Trophoblast cell (in vitro differentiated cells and primary cell): ENCODE measurements at regions not wholly inside any gene's neighbourhood (a gene's known extent, or its start where the extent isn't known, plus 50 kb on each side); places are given as distances from the start of the nearest gene placed in this dataset.

ENCODE experiments used
- DNase-seq, 2 donors: peaks; one replicate each; pipeline ENCODE4 v3.0.0-alpha.2; 2016
- H2AFZ ChIP-seq: 2 replicates; pipeline ENCODE4 v1.6.1; 2013; ENCODE audit warnings: low read length, moderate library complexity, mild to moderate bottlenecking; ENCODE audit not compliant: insufficient read depth, poor library complexity
- H2AK5ac ChIP-seq: 2 replicates; pipeline ENCODE4 v1.6.1; 2013; ENCODE audit warnings: mild to moderate bottlenecking, low read length
- H2BK120ac ChIP-seq: 2 replicates; pipeline ENCODE4 v1.6.1; 2013; ENCODE audit warnings: low read length, mild to moderate bottlenecking, moderate library complexity; ENCODE audit not compliant: insufficient read depth, poor library complexity
- H2BK12ac ChIP-seq: 2 replicates; pipeline ENCODE4 v1.6.1; 2013; ENCODE audit warnings: mild to moderate bottlenecking, low read length, moderate library complexity
- H2BK5ac ChIP-seq: 2 replicates; pipeline ENCODE4 v1.6.1; 2013; ENCODE audit warnings: low read length, low read depth, moderate library complexity, mild to moderate bottlenecking; ENCODE audit not compliant: poor library complexity
- H3K14ac ChIP-seq: 2 replicates; pipeline ENCODE4 v1.6.1; 2013; ENCODE audit warnings: mild to moderate bottlenecking, low read length
- H3K18ac ChIP-seq: 2 replicates; pipeline ENCODE4 v1.6.1; 2013; ENCODE audit warnings: mild to moderate bottlenecking, low read length
- H3K23ac ChIP-seq: 2 replicates; pipeline ENCODE4 v1.6.1; 2013; ENCODE audit warnings: low read length
- H3K27ac ChIP-seq: 2 replicates; pipeline ENCODE4 v1.5.1; 2013; ENCODE audit warnings: low read depth, mild to moderate bottlenecking, inconsistent platforms, low read length, moderate library complexity
- H3K27me3 ChIP-seq: 2 replicates; pipeline ENCODE4 v1.6.1; 2013; ENCODE audit warnings: inconsistent platforms, mild to moderate bottlenecking, low read length, moderate library complexity; ENCODE audit not compliant: insufficient read depth
- H3K36me3 ChIP-seq, 2 experiments: 1 replicate in 1 of 2; 2 replicates in 1 of 2; pipeline ENCODE4 v1.6.1; 2013; ENCODE audit warnings: low read length in 2 of 2, mild to moderate bottlenecking in 2 of 2, moderate library complexity in 1 of 2; ENCODE audit not compliant: insufficient read depth in 2 of 2, control insufficient read depth in 1 of 2
- H3K4ac ChIP-seq: 2 replicates; pipeline ENCODE4 v1.6.1; 2013; ENCODE audit warnings: low read depth, mild to moderate bottlenecking, low read length, moderate library complexity
- H3K4me1 ChIP-seq, 2 experiments: 1 replicate in 1 of 2; 2 replicates in 1 of 2; pipeline ENCODE4 v1.6.1; 2013; ENCODE audit warnings: low read length in 2 of 2, mild to moderate bottlenecking in 2 of 2, moderate library complexity in 1 of 2; ENCODE audit not compliant: insufficient read depth in 2 of 2, control insufficient read depth in 1 of 2
- H3K4me2 ChIP-seq: 2 replicates; pipeline ENCODE4 v1.6.1; 2013; ENCODE audit warnings: inconsistent platforms, mild to moderate bottlenecking, low read length, moderate library complexity
- H3K4me3 ChIP-seq: 2 replicates; pipeline ENCODE4 v1.5.1; 2013; ENCODE audit warnings: mild to moderate bottlenecking, low read depth, low read length, inconsistent platforms
- H3K79me1 ChIP-seq: one replicate; pipeline ENCODE4 v1.6.1; 2013; ENCODE audit warnings: low read length
- H3K79me2 ChIP-seq: 2 replicates; pipeline ENCODE4 v1.6.1; 2013; ENCODE audit warnings: low read length, mild to moderate bottlenecking; ENCODE audit not compliant: control insufficient read depth, insufficient read depth, poor library complexity
- H3K9ac ChIP-seq: 2 replicates; pipeline ENCODE4 v1.6.1; 2013; ENCODE audit warnings: mild to moderate bottlenecking, low read length
- H3K9me3 ChIP-seq: 2 replicates; pipeline ENCODE4 v1.6.1; 2013; ENCODE audit warnings: low read depth, mild to moderate bottlenecking, control low read depth, inconsistent platforms, low read length; ENCODE audit not compliant: insufficient read depth
- H4K12ac ChIP-seq: 2 replicates; pipeline ENCODE4 v1.6.1; 2013; ENCODE audit warnings: low read depth, mild to moderate bottlenecking, low read length, moderate library complexity
- H4K8ac ChIP-seq: 2 replicates; pipeline ENCODE4 v1.6.1; 2013; ENCODE audit warnings: low read depth, mild to moderate bottlenecking, low read length, moderate library complexity
- H4K91ac ChIP-seq: one replicate; pipeline ENCODE4 v1.6.1; 2013; ENCODE audit warnings: low read depth, mild to moderate bottlenecking, low read length, moderate library complexity
- WGBS: extraction: QIAGEN DNeasy Blood & Tissue Kit; methylation state at CpG from one replicate; pipeline ENCODE4 v1.1.7; 2013; ENCODE audit warnings: missing lambda C conversion rate; ENCODE audit not compliant: insufficient read length, insufficient coverage; ENCODE audit errors: extremely low coverage; 5-methylcytosine and 5-hydroxymethylcytosine counted together

GRCh38 chr19:29370276-29370675 is 155.5 kb upstream of the VSTM2B start:
- Histone ChIP-seq H3K4me3 (no peak overlapping the region), H2AK5ac (no peak overlapping the region), H2BK120ac (no peak overlapping the region), H3K79me2 (no peaks in the 10 kb centered on the region), H3K27me3 (no peaks in the 10 kb centered on the region), H3K36me3 (no peaks in the 10 kb centered on the region), H3K79me1 (no peaks in the 10 kb centered on the region), H3K9ac (no peak overlapping the region), H2BK12ac (no peak overlapping the region), H2AFZ (no peak overlapping the region), H3K27ac (no peak overlapping the region), H3K14ac (no peak overlapping the region), H3K18ac (no peak overlapping the region), H4K8ac (no peak overlapping the region), H2BK5ac (no peak overlapping the region), H4K91ac (no peak overlapping the region), H3K4ac (no peak overlapping the region), H3K4me2 (no peak overlapping the region), H3K4me1 (peaks cover 4 to 6% of the 10 kb centered on the region in 2 experiments), H3K9me3 (no peaks in the 10 kb centered on the region), H3K23ac (no peak overlapping the region), H4K12ac (no peak overlapping the region)
- DNase-seq, result no peak
- WGBS, result no CpG with 5 or more reads among the region's 9 CpGs

DNA sequence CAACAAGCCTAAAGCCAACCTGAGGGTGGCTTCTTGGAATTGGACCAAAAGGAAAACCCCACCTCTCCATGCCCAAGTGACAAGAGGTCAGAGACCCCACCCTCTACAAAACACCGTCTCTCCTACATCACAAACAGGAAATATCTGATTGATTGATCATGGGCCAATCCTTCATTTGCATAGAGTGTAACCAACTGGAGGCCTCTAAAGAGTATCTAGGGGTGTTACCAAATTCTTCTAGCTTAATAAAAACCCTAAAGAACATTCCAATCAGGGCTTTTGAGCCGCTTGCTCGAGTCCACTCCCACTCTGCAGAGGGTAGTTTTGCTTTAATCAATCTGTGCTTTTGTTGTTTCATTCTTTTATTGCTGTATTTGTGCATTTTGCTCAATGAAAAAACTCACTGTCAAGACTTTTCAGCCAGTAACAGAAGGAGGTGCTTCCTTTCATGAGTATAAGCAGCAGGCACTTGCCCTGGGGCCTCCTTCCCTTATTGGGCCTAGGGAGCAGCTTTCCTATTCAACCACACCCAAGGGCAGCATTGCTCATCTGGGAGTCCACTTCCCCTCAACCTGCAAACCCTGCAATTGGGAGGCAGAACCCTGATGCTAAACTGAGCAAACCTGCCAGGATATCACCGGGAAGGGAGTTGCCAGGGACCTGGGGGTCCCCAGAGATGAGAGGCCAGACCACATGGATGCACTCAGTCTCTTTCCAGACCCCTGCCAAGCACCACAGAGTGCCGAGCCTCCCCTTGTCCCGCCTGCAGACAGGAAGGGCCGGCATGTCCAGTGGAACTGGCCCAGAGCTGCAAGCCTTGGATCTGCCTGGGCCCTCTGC is 154.3 kb upstream of the VSTM2B start:
- no peak for DNase-seq
- Histone ChIP-seq H3K9ac (no peak overlapping the region), H4K12ac (no peak overlapping the region), H2AFZ (no peak overlapping the region), H4K8ac (no peak overlapping the region), H2BK12ac (no peak overlapping the region), H3K27ac (no peak overlapping the region), H4K91ac (no peak overlapping the region), H3K79me2 (no peaks in the 10 kb centered on the region), H2BK5ac (no peak overlapping the region), H2AK5ac (no peak overlapping the region), H3K4me2 (no peak overlapping the region), H3K36me3 (no peaks in the 10 kb centered on the region), H2BK120ac (no peak overlapping the region), H3K4ac (no peak overlapping the region), H3K23ac (no peak overlapping the region), H3K27me3 (no peaks in the 10 kb centered on the region), H3K14ac (no peak overlapping the region), H3K9me3 (no peaks in the 10 kb centered on the region), H3K4me1 (peaks cover 4 to 6% of the 10 kb centered on the region in 2 experiments), H3K4me3 (no peak overlapping the region), H3K18ac (no peak overlapping the region), H3K79me1 (no peaks in the 10 kb centered on the region)
- no CpG with 5 or more reads among the region's 7 CpGs for WGBS

- no peak overlapping the region for H2BK5ac ChIP-seq
- H2BK120ac ChIP-seq, result no peak overlapping the region
- no peak overlapping the region for H3K4me2 ChIP-seq
- no peak overlapping the region for H2BK12ac ChIP-seq
- H2AK5ac ChIP-seq, result no peak overlapping the region
- no peak overlapping the region for H3K14ac ChIP-seq
- H4K12ac ChIP-seq, result no peak overlapping the region
- no peak overlapping the region for H2AFZ ChIP-seq
- no peak for DNase-seq
- H3K4me1 ChIP-seq, result peaks cover 4 to 6% of the 10 kb centered on the region in 2 experiments
- H3K36me3 ChIP-seq, result no peaks in the 10 kb centered on the region
- no peak overlapping the region for H3K27ac ChIP-seq
- no peak overlapping the region for H4K8ac ChIP-seq
- WGBS, result no CpG with 5 or more reads among the region's 5 CpGs
- H3K9ac ChIP-seq, result no peak overlapping the region
- no peaks in the 10 kb centered on the region for H3K79me2 ChIP-seq
- H4K91ac ChIP-seq, result no peak overlapping the region
- no peaks in the 10 kb centered on the region for H3K9me3 ChIP-seq
- H3K4me3 ChIP-seq, result no peak overlapping the region
- no peak overlapping the region for H3K23ac ChIP-seq
- no peaks in the 10 kb centered on the region for H3K79me1 ChIP-seq
- H3K18ac ChIP-seq, result no peak overlapping the region
- no peak overlapping the region for H3K4ac ChIP-seq
- H3K27me3 ChIP-seq, result no peaks in the 10 kb centered on the region
Measured at GRCh38 chr19:29372091-29372415, 153.7 kb upstream of the VSTM2B start.

GRCh38 chr19:29372461-29372860 is 153.3 kb upstream of the VSTM2B start:
- H3K14ac ChIP-seq, result no peak overlapping the region
- H3K4me3 ChIP-seq, result no peak overlapping the region
- no peak overlapping the region for H3K23ac ChIP-seq
- no peak overlapping the region for H3K27ac ChIP-seq
- no peak overlapping the region for H3K18ac ChIP-seq
- no peak overlapping the region for H4K8ac ChIP-seq
- H3K4ac ChIP-seq, result no peak overlapping the region
- H3K4me2 ChIP-seq, result no peak overlapping the region
- no peak overlapping the region for H2BK5ac ChIP-seq
- no peaks in the 10 kb centered on the region for H3K9me3 ChIP-seq
- WGBS, result no CpG with 5 or more reads among the region's 3 CpGs
- H2AK5ac ChIP-seq, result no peak overlapping the region
- H3K4me1 ChIP-seq, result peaks cover 4 to 6% of the 10 kb centered on the region in 2 experiments
- H2AFZ ChIP-seq, result no peak overlapping the region
- H4K12ac ChIP-seq, result no peak overlapping the region
- H2BK12ac ChIP-seq, result no peak overlapping the region
- H3K79me2 ChIP-seq, result no peaks in the 10 kb centered on the region
- H2BK120ac ChIP-seq, result no peak overlapping the region
- H3K36me3 ChIP-seq, result no peaks in the 10 kb centered on the region
- H4K91ac ChIP-seq, result no peak overlapping the region
- H3K79me1 ChIP-seq, result no peaks in the 10 kb centered on the region
- no peaks in the 10 kb centered on the region for H3K27me3 ChIP-seq
- H3K9ac ChIP-seq, result no peak overlapping the region
- no peak for DNase-seq
